Stimulated activated naive CD8-positive, alpha-beta T cell treated with anti-CD3 and anti-CD28 coated beads, Interleukin-15, amount 100 ng/mL, for 72 hours (primary cell): ENCODE measurements at regions not wholly inside any gene's neighbourhood (a gene's known extent, or its start where the extent isn't known, plus 50 kb on each side); places are given as distances from the start of the nearest gene placed in this dataset.
A peak's percentile ranks its signal among the peaks of the same experiment; 100 is the strongest.
"Not testable (repeated sequence)": the region's sequence is repeated elsewhere in the genome, so short reads cannot be mapped to it uniquely, and the experiment has no call there.

Experiments
- ATAC-seq: fragments of 150-1000 bp; cut with Tn5 transposase; 2 replicates; pipeline ENCODE4 v1.10.0; 2021; ENCODE audit warnings: mild to moderate bottlenecking, moderate library complexity
- DNase-seq, 2 donors: peaks; one replicate each; pipeline ENCODE4 v3.0.0; 2021 to 2022
- H3K27ac Mint-ChIP-seq, 2 donors: one replicate each; pipeline ENCODE4 v1.8.0; 2022; ENCODE audit warnings: mild to moderate bottlenecking in 2 of 2, mixed read lengths in 2 of 2, moderate library complexity in 2 of 2
- H3K27me3 Mint-ChIP-seq: one replicate; pipeline ENCODE4 v1.8.0; 2022; ENCODE audit warnings: mixed read lengths
- H3K4me1 Mint-ChIP-seq: one replicate; pipeline ENCODE4 v1.8.0; 2022; ENCODE audit warnings: mild to moderate bottlenecking, mixed read lengths
- H3K4me3 Mint-ChIP-seq, 2 donors: one replicate each; pipeline ENCODE4 v1.8.0; 2022; ENCODE audit warnings: mild to moderate bottlenecking in 2 of 2, mixed read lengths in 2 of 2, moderate library complexity in 1 of 2
- H3K9me3 Mint-ChIP-seq, 2 donors: one replicate each; pipeline ENCODE4 v1.8.0; 2022; ENCODE audit warnings: mixed read lengths in 2 of 2

GRCh38 chr1:29590583-29591565, 354.6 kb downstream of the PTPRU start:
- no peak overlapping the region for H3K4me3 Mint-ChIP-seq
- ATAC-seq (no peak), DNase-seq (no peak)
- H3K27ac Mint-ChIP-seq = peak overlapping the region in 1 of 2 donors; percentile 82
- H3K9me3 Mint-ChIP-seq = peaks cover 0 to 7% of the 10 kb centered on the region in 2 donors
- no peaks in the 10 kb centered on the region for H3K4me1 Mint-ChIP-seq
- peaks cover 34% of the 10 kb centered on the region for H3K27me3 Mint-ChIP-seq

- not testable (repeated sequence) for ATAC-seq, H3K27ac Mint-ChIP-seq, H3K9me3 Mint-ChIP-seq, DNase-seq, H3K4me1 Mint-ChIP-seq, H3K4me3 Mint-ChIP-seq
- peaks cover 34% of the 10 kb centered on the region for H3K27me3 Mint-ChIP-seq
Measured at GRCh38 chr1:29589716-29590115, 353.4 kb downstream of the PTPRU start.

- Mint-ChIP-seq H3K27me3 (peaks cover 38% of the 10 kb centered on the region), H3K27ac (no peak overlapping the region), H3K4me1 (no peaks in the 10 kb centered on the region), H3K4me3 (no peak overlapping the region), H3K9me3 (peaks cover 0 to 7% of the 10 kb centered on the region in 2 donors)
- no peak for ATAC-seq
- DNase-seq = no peak
Measured at GRCh38 chr1:29586991-29587745, 350.8 kb downstream of the PTPRU start.

- H3K27ac Mint-ChIP-seq = no peak overlapping the region
- H3K4me1 Mint-ChIP-seq = no peaks in the 10 kb centered on the region
- DNase-seq (no peak), ATAC-seq (no peak)
- peaks cover 28% of the 10 kb centered on the region for H3K27me3 Mint-ChIP-seq
- peaks cover 0 to 7% of the 10 kb centered on the region in 2 donors for H3K9me3 Mint-ChIP-seq
- no peak overlapping the region for H3K4me3 Mint-ChIP-seq
Measured at GRCh38 chr1:29586215-29586614, 349.9 kb downstream of the PTPRU start.

GRCh38 chr1:29585656-29586055, 349.3 kb downstream of the PTPRU start:
- ATAC-seq = no peak
- Mint-ChIP-seq H3K27ac (no peak overlapping the region), H3K4me1 (no peaks in the 10 kb centered on the region), H3K27me3 (peaks cover 24% of the 10 kb centered on the region), H3K4me3 (no peak overlapping the region), H3K9me3 (peaks cover 0 to 7% of the 10 kb centered on the region in 2 donors)
- DNase-seq = no peak

- peaks cover 0 to 7% of the 10 kb centered on the region in 2 donors for H3K9me3 Mint-ChIP-seq
- peaks cover 24% of the 10 kb centered on the region for H3K27me3 Mint-ChIP-seq
- H3K4me1 Mint-ChIP-seq = no peaks in the 10 kb centered on the region
- DNase-seq (no peak), ATAC-seq (no peak)
- no peak overlapping the region for H3K4me3 Mint-ChIP-seq
- no peak overlapping the region for H3K27ac Mint-ChIP-seq
Measured at GRCh38 chr1:29585201-29585600, 348.9 kb downstream of the PTPRU start.

- Mint-ChIP-seq H3K27ac (no peak overlapping the region), H3K4me3 (no peak overlapping the region), H3K4me1 (no peaks in the 10 kb centered on the region), H3K9me3 (peaks cover 0 to 7% of the 10 kb centered on the region in 2 donors), H3K27me3 (peaks cover 24% of the 10 kb centered on the region)
- ATAC-seq (no peak), DNase-seq (no peak)
Measured at GRCh38 chr1:29584776-29585175, 348.5 kb downstream of the PTPRU start.

GRCh38 chr1:29584362-29584761, 348.0 kb downstream of the PTPRU start:
- Mint-ChIP-seq H3K9me3 (peaks cover 0 to 7% of the 10 kb centered on the region in 2 donors), H3K4me3 (no peak overlapping the region), H3K27ac (no peak overlapping the region), H3K4me1 (no peaks in the 10 kb centered on the region), H3K27me3 (peaks cover 24% of the 10 kb centered on the region)
- ATAC-seq (no peak), DNase-seq (no peak)

GRCh38 chr1:29583727-29584126, 347.4 kb downstream of the PTPRU start:
- Mint-ChIP-seq H3K4me1 (no peaks in the 10 kb centered on the region), H3K27me3 (peaks cover 24% of the 10 kb centered on the region), H3K4me3 (no peak overlapping the region), H3K27ac (no peak overlapping the region), H3K9me3 (peaks cover 0 to 7% of the 10 kb centered on the region in 2 donors)
- no peak for ATAC-seq
- no peak for DNase-seq

GRCh38 chr1:29581256-29581655, 344.9 kb downstream of the PTPRU start:
- Mint-ChIP-seq H3K27ac (no peak overlapping the region), H3K9me3 (no peaks in the 10 kb centered on the region), H3K27me3 (peaks cover 21% of the 10 kb centered on the region), H3K4me3 (no peak overlapping the region), H3K4me1 (no peaks in the 10 kb centered on the region)
- ATAC-seq = no peak
- no peak for DNase-seq

- no peak for ATAC-seq
- H3K9me3 Mint-ChIP-seq = no peaks in the 10 kb centered on the region
- H3K4me1 Mint-ChIP-seq = no peaks in the 10 kb centered on the region
- DNase-seq = no peak
- peaks cover 21% of the 10 kb centered on the region for H3K27me3 Mint-ChIP-seq
- no peak overlapping the region for H3K27ac Mint-ChIP-seq
- no peak overlapping the region for H3K4me3 Mint-ChIP-seq
Measured at GRCh38 chr1:29579821-29580425, 343.6 kb downstream of the PTPRU start.

- H3K27me3 Mint-ChIP-seq = peaks cover 17% of the 10 kb centered on the region
- no peak for ATAC-seq
Measured at GRCh38 chr1:29577512-29577911, 341.2 kb downstream of the PTPRU start.

GRCh38 chr1:29576510-29576909, 340.2 kb downstream of the PTPRU start:
- H3K4me3 Mint-ChIP-seq = no peak overlapping the region
- peaks cover 17% of the 10 kb centered on the region for H3K27me3 Mint-ChIP-seq
- H3K4me1 Mint-ChIP-seq = no peaks in the 10 kb centered on the region
- DNase-seq = no peak
- no peak overlapping the region for H3K27ac Mint-ChIP-seq
- no peak for ATAC-seq
- H3K9me3 Mint-ChIP-seq = no peaks in the 10 kb centered on the region

More at GRCh38 chr1:29577512-29577911, 341.2 kb downstream of the PTPRU start:
- H3K9me3 Mint-ChIP-seq = no peaks in the 10 kb centered on the region
- H3K4me1 Mint-ChIP-seq = no peaks in the 10 kb centered on the region
- no peak overlapping the region for H3K4me3 Mint-ChIP-seq
- no peak overlapping the region for H3K27ac Mint-ChIP-seq
- no peak for DNase-seq

- ATAC-seq = no peak
Measured at GRCh38 chr1:29575826-29576225, 339.5 kb downstream of the PTPRU start.

GRCh38 chr1:29575277-29575676, 339.0 kb downstream of the PTPRU start:
- H3K4me3 Mint-ChIP-seq = no peak overlapping the region
- no peak for DNase-seq
- H3K9me3 Mint-ChIP-seq = no peaks in the 10 kb centered on the region
- no peak overlapping the region for H3K27ac Mint-ChIP-seq
- no peak for ATAC-seq
- H3K4me1 Mint-ChIP-seq = no peaks in the 10 kb centered on the region
- peaks cover 17% of the 10 kb centered on the region for H3K27me3 Mint-ChIP-seq

More at GRCh38 chr1:29575826-29576225, 339.5 kb downstream of the PTPRU start:
- Mint-ChIP-seq H3K4me1 (no peaks in the 10 kb centered on the region), H3K27me3 (peaks cover 17% of the 10 kb centered on the region), H3K4me3 (no peak overlapping the region), H3K27ac (no peak overlapping the region), H3K9me3 (no peaks in the 10 kb centered on the region)
- DNase-seq = no peak
